DMS 273 (cell line): ENCODE measurements at regions not wholly inside any gene's neighbourhood (a gene's known extent, or its start where the extent isn't known, plus 50 kb on each side); places are given as distances from the start of the nearest gene placed in this dataset.
"Not testable (repeated sequence)": the region's sequence is repeated elsewhere in the genome, so short reads cannot be mapped to it uniquely, and the experiment has no call there.

Source experiments
- DNase-seq: peaks from one replicate; lab custom pipeline; 2025; ENCODE audit not compliant: unreplicated experiment; lab: John Stamatoyannopoulos, UW

DNA sequence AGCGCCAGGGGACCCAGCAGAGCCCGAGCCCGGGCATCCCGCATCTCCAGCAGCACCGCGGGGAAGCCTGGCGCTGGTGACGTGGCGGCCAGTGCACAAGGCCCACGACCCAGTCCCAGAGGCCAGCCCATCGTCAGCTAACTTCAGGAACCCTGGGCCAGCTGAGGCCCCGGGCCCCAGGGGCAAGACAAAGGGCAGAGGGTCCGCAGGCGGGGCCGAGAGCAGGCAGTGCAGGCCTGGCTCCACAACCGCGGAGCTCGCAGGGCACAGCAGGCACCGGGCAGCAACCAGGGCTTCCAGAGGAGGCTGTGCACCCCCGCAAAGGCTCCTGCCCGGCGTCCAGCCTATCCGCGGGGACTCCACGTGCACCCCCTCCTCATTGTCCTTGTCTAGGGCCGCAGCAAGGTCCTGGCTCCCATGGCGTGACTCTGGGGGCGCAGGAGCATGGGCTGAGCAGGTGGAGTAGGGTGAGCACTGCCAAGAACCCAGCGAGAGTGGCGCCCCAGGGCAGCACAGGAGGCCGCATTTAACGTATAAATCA, 352.5 kb downstream of the KCNJ18 start:
- DNase-seq, result not testable (repeated sequence)

DNA sequence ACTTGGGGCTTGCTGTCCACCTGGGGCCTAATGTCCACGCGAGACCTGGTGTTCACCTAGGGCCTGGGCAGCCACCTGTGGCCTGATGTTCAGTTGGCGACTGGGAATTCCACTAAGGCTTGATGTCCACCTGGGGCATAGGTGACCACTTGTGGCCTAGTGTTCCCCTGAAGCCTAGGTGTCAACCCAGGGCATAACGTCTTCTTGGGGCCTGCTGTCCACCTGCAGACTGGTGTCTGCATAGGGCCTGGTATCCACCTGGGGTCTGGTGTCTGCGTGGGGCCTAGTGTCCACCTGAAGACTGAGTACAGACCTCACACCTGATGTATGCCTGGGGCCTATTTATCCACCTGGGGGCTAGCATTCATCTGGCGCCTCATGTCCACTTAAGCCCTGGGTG, 355.2 kb downstream of the KCNJ18 start:
- DNase-seq, result not testable (repeated sequence)

DNA sequence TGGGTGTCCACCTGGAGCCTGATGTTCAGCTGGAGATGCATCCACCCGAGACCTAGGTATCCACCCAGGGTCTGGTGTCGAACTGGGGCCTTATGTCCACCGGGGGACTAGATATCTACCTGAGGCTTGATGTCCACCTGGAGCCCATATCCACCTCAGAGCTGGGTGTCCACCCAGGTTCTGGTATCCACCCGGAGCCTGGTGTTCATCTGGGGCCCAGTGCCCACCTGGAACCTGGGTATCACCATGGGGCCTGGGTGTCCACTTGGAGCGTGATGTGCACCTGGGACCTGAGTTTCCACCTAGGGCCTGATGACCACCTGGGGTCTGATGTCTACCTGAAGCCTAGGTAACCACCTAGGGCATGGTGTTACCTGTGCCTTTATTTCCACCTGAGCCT, 355.9 kb downstream of the KCNJ18 start:
- DNase-seq, result not testable (repeated sequence)

DNA sequence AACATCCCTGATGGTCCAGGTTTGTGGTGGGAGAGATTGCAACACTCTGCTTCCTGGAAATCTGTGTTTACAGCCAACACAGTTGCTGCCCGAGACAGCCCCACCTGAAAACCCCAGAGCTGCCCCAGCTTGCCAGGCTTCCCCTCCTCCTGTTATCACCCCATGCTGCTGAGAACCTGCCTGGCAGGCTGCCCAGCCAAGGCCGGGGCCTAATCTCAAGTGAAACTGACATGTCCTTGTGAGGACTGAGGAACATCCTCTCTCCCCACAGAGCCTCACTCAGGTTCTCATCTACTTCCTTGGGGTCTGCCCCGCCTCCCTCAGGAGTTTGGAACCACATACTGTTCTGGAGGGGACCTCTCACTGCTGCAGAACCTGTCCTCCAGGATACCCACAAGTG, 358.4 kb downstream of the KCNJ18 start:
- not testable (repeated sequence) for DNase-seq

DNA sequence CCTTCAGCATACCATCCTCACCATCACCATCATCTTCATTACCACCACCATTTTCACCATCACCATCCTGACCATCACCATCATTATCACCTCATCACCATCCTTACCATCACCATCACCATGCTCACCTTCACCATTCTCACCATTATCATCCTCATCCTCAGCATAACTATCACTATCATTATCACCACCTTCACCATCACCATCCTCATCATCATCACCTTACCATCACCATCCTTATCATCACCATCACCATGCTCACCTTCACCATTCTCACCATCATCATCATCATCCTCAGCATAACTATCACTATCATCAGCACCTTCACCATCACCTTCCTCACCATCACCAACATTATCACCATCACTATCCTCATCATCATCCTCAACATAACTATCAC, 360.4 kb downstream of the KCNJ18 start:
- DNase-seq, result not testable (repeated sequence)

DNA sequence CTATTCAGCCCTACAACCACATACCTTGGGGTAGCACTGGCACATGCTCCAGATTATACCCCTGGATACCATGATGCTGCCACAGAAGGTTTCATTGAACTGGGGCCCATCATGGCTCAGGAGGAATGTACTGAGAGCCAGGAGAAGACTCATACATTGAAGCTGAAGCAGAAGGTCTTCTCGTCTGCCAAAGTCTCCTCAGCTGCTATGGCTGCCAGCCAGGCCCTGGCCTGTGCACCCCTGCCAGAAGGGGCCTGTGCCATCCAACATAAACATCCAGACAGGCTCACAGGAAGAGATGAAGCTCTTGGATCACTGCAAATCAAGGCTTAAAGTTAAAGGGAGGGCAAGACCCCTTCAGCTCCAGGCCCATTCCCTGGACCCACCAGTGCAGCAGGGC, 364.2 kb downstream of the KCNJ18 start:
- DNase-seq, result not testable (repeated sequence)

DNA sequence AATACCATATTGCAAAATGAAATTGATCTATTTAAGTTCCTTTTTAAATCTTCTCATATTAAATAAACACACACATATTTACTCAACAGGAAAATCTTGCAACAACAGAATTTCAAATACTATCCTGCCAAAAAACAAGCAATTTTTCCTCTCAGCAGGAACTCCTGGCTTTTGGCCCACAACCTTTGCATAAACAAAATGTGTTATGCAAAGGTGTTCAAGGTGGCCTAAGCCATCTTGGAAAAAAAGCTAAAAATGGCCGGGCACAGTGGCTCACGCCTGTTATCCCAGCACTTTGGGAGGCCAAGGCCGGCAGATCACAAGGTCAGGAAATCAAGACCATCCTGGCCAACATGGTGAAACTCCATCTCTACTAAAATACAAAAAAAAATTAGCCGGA, 383.6 kb downstream of the KCNJ18 start:
- DNase-seq, result not testable (repeated sequence)

DNA sequence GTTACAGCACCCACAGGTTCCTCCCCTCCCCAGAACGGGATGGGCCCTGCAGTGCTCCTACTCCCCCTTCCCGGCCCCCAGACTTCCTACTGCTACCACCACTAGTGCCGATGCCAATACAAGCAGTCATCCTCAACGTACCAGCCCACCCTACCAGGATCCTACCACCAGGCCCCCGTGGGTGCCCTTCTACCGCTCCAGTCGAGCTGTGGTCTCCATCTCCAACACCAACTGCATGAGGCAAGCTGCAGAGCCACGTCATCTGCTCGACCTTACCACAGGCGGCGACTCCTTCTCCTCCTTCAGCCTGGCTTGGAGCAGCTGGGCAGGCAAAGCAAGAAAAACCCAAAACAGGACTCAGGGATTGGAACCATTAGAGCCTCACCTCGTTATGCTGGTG, 396.3 kb downstream of the KCNJ18 start:
- not testable (repeated sequence) for DNase-seq

DNA sequence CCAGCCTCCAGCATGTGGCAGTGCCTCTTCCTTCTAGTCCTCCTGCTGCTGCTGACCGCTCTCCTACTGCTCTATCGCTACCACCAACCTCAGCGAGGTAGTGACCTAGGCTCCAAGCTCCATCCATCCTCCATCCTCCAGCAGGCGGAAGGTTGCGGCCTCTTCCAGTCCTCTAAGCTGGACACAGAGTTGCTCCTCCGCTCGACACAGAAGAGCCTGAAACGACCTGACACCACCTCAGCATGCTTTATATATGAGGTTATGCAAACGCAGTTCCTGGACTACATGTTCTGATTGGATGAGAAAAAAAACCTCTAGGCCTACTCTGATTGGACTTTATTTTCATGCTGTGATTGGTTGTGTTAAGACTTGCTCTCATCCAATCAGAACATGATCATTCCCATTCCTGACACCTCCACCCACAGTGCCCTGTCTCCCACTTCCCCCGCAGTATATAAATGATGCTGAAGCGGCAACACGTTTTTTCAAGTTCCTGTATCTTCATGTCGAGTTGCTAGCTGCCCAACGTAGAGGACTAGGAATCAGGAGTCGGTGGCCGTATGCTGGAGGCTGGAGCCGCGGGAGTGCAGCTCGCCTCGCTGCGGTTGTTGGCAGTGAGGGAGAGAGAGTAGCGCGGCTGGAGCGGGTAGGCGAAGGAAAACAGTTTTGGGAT, 398.1 kb downstream of the KCNJ18 start:
- DNase-seq, result no peak

DNA sequence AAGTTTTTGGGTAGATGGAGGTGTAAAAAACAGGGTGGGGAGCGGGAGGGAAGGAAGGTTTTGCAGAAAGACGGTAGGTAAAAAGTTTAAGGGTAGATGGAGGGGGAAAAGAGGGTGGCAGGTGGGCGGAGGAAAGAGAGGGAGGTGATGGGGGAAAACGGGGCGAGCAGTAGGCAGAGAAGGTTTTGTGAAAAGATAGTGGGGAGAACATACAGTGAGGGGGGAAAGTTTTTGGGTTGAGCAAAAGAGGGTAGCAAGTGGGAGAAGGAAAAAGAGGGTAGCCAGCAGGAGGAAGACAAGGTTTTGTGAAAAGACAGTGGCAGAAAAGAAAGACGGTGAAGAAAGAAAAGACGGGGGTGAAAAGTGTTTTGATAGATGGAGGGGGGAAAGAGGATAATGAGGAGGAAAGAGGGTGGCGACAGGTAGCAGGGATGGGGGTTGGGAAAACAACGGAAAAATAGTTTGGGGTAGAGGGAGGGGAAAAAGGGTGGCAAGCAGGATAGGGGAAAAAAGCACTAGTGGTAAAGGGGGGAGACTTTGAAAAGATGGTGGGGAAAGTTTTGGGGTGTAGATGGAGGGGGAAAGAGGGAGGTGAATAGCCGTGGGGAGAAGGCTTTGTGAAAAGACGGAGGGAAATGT, 398.8 kb downstream of the KCNJ18 start:
- not testable (repeated sequence) for DNase-seq

DNA sequence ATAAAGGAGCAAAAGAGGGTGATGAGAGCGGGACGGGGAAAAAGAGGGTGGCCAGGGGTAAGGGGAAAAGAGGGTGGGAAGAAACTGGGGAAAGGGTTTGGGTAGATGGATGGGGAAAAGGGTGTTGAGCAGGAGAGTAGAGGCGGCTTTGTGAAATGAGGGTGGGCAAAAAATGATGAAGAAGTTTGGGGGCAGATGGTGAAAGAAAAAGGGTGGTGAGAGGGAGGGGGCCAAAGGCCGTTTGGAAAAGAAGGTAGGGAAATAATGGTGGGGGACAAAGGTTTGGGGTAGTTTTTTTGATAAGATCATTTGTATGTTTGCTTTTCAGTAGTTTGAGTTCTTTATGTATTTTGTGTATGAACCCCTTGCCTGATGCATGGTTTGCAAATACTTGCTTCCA, 399.5 kb downstream of the KCNJ18 start:
- DNase-seq, result not testable (repeated sequence)

DNA sequence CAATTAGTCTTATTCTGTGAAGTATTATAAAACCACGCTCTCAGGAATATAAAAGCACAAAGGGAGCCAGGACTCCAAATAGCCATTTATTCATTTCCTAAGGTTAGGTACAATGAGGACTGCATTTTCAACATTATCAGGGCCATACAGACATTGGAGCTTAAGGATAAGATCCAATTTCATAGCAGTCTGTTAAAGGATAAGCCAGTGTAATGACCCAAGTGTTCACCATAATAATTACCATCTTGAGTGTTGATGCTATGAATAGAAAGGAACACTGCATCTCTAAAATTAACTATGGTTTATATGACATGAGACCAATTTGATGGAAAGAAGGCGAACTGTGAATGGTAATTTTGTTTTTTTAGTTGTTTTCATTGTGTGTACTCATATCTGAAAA, 403.1 kb downstream of the KCNJ18 start:
- not testable (repeated sequence) for DNase-seq

DNA sequence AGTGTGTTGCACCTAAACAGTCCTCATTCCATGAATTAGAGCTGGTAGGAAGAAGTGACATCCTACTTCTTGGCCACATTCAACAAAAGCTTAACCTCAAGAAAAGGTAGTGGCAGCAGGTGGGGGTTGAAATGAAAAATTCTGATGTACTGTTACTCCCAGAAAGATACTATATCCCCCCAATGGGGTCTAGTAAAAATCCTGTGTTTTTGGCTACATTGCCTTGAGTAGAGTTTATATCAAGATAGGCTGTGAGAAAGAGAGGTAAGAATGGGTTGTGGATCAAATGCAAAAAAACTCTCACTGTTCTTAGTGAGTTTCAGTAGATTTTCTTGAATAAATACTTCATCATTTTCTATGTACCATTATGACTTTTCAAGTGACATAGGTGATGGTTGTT, 407.3 kb downstream of the KCNJ18 start:
- not testable (repeated sequence) for DNase-seq

DNA sequence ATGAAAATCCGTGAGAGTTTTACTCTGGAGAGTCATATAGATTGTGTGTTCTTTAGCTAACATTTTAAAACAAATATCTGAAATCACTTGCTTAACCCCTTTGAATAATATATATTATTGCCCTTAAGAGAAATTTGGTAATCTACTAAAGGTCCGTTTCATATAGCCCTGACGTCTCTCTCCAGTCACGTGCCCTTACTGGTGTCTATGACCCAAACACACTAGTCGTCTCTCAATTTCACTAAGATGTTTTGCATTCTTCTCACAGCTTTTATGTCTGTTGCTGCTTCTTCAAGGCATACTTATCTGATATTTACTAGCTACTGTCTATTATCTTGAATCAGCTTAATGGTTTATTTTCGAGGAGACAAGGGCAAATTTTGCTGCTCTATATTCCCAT, 409.9 kb downstream of the KCNJ18 start:
- no peak for DNase-seq

DNA sequence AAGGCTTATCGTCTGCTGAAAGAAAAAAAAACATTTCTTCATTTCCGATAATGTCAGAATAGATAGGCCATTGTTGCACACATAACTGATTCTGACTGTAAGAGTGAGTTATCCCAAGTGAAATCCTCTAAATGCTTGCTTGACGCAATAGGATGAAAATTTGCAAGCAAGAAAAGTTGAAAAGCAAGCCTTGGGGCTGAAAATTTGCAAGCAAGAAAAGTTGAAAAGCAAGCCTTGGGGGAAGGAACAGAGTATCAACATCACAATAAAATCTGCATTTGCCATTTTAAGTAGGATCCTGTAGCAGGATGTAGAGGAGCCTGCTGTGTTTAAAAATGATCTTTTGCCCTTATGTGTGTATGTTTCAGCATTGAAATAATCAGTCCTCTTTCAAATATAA, 424.4 kb downstream of the KCNJ18 start:
- DNase-seq, result not testable (repeated sequence)

DNA sequence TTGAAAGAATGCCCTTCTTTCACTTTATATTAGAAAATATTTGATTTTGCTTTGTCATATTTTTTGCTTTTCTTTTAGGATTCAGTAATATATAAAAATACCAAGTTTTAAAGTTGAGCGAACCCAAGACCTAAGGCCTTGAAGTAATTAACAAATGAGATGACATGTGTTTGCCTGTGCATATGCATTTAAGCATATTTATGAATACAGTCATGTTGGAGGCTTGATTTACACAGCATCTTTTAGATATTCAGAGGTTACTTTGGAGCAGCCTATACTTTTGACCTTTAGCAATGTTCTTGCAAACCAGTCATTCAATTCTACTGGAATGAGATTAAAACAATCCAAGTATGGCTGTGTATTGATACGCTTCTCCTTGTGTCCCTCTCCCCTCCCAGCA, 425.1 kb downstream of the KCNJ18 start:
- not testable (repeated sequence) for DNase-seq

DNA sequence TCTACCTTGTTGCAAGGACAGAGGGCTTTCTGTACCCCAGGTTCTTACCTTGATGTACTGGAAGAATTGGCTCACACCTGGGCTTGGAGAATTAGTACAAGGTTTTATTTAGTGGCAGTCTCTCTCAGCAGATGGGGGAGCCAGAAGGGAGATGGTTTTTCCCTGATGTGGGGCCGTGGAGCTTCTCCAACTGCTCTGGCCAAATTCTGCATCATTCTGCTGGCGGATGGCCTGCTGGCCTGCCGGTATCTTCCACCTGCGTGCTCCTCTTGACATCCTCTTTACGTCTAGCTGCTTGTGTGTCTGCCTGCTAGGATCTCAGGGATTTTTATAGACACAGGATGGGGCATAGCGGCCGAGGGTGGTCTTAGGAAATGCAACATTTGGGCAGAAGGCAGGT, 426.7 kb downstream of the KCNJ18 start:
- DNase-seq, result not testable (repeated sequence)

DNA sequence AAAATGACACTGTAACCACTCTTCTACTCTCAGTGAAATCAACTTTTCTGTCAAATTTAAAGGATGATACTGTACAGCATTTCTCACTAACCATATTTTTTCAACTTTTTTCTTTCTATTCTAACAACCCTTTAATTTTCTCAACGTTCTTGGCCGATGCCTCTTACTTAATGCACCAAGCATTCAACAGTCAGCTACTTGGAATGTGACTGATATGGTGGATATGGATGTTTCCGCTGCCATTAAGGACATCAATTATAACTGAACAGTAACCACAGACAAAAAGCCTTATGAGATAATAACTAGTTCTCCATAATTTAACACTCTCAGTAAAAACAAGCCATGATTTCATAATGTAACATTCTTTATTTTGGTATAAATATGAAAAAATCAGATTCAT, 427.4 kb downstream of the KCNJ18 start:
- DNase-seq, result not testable (repeated sequence)

DNA sequence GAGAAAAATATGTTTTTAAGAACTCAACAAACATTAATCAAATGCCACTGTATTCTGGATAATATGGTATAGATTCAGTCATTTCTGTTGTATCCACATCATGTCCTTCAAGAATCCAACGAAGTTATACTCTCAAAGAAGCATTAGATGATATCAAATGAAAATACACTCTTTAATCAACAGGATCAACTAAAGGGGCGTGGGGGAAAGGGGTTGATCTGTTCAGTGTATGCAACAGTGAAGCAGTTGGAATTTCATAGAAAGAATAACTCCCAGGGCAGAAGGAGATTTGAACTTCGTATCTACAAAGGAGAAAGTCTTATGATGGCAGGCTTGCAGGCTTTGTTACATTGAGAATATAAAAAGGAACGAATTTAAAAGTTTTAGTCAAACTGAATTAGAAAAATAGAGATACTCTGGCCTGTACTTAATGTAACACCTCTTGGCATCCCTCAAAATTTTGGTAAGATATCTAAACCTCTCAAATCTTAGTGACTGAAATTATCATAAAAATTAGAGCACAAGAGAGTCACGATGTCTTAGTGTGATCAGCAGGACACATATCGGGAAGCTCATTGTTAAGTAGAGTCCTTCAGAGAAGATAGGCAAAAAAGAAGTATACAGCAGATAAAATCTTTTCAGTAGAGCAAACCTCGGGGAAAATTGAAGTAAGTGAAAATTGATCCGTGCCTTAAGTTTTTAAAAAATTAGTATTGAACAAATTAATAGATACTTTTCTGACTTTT, 431.4 kb downstream of the KCNJ18 start:
- no peak for DNase-seq

DNA sequence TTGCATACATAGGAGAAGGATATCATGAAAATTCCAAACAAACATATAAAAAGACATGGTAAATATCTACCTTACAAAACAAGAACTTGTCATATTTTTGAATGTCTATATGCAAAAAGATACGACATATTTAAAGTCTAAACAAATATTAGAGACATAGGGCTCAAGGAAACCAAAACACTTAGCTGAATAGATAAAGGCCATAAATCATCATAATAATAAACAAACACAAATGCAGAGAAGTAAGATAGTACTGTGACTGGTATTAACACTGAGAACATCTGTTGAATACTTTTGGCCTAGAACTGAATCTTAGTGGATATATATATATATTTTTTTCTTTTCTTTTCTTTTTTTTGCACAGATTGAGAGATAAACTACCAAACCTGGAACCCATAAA, 435.8 kb downstream of the KCNJ18 start:
- DNase-seq, result no peak

DNA sequence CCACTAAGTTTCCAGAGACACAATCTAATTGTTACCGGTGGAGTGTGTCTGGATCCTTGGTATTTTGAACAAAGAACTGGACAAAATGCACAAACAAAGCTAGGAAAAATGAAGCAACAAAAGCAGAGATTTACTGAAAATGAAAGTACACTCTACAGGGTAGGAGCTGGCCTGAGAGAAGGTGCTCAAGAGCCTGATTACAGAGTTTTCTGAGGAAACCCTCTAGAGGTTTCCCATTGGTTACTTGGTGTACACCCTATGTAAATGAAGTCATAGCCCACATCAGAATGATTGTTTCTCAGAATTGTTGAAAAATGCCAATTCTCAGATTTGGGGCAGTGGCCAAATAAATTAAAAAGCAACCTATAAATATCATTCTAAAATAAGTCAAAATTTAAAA, 436.4 kb downstream of the KCNJ18 start:
- no peak for DNase-seq

DNA sequence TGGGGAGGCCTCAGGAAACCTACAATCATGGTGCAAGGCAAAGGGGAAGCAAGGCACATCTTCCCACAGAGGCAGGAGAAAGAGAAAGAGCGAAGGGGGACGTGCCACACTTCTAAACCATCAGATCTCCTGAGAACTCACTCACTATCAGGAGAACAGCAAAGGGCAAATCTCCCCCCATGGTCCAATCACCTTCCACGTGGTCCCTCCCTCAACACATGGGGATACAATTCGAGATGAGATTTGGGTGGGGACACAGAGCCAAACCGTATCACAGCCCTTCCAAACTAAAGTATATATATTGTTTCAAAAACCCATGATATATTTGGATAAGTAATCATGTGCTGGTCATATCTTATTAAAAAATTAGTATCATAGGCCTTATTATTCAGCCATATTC, 437.6 kb downstream of the KCNJ18 start:
- not testable (repeated sequence) for DNase-seq
